ENCODE measurements at regions not wholly inside any gene's neighbourhood (a gene's known extent, or its start where the extent isn't known, plus 50 kb on each side); places are given as distances from the start of the nearest gene placed in this dataset.

- TF ChIP-seq, protein P1, sequence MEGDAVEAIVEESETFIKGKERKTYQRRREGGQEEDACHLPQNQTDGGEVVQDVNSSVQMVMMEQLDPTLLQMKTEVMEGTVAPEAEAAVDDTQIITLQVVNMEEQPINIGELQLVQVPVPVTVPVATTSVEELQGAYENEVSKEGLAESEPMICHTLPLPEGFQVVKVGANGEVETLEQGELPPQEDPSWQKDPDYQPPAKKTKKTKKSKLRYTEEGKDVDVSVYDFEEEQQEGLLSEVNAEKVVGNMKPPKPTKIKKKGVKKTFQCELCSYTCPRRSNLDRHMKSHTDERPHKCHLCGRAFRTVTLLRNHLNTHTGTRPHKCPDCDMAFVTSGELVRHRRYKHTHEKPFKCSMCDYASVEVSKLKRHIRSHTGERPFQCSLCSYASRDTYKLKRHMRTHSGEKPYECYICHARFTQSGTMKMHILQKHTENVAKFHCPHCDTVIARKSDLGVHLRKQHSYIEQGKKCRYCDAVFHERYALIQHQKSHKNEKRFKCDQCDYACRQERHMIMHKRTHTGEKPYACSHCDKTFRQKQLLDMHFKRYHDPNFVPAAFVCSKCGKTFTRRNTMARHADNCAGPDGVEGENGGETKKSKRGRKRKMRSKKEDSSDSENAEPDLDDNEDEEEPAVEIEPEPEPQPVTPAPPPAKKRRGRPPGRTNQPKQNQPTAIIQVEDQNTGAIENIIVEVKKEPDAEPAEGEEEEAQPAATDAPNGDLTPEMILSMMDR (conservative IDR thresholded peaks at IDR 0.05; ENCODE audit: low read length) = no peak
- no peak for DNase-seq (ENCODE audit: low read depth)
- no peak overlapping the region for H3K4me3 ChIP-seq (ENCODE audit: low read length)
Measured at GRCh38 chr3:110400315-110400714, 671.3 kb upstream of the NECTIN3 start.

- no peak for DNase-seq (ENCODE audit: low read depth)
- no peak overlapping the region for H3K4me3 ChIP-seq (ENCODE audit: low read length)
- TF ChIP-seq, protein P1 (conservative IDR thresholded peaks at IDR 0.05; ENCODE audit: low read length) = no peak
Measured at GRCh38 chr3:110405830-110406585, 665.6 kb upstream of the NECTIN3 start.

DNA sequence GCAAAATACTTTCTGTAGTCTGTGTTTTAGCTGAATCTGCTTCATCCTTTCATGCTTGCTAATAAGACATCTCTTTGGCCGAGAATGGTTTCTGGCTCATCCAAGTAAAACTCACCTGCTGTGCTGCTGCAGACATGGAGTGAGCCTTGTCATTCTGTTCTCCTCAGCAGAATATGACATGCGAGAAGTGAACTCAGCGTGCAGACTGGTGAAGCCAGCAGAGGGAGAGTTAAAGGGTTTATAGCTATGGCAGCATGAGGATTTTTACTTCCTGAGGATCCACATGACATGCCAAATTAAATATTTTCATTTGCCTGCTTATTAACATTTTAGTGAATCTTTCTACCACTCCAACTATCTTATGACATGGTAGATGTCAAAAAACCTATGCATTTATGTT is 658.4 kb upstream of the NECTIN3 start:
- TF ChIP-seq, protein P1 (conservative IDR thresholded peaks at IDR 0.05; ENCODE audit: low read length) = no peak
- DNase-seq (ENCODE audit: low read depth) = no peak
- no peak overlapping the region for H3K4me3 ChIP-seq (ENCODE audit: low read length)

DNA sequence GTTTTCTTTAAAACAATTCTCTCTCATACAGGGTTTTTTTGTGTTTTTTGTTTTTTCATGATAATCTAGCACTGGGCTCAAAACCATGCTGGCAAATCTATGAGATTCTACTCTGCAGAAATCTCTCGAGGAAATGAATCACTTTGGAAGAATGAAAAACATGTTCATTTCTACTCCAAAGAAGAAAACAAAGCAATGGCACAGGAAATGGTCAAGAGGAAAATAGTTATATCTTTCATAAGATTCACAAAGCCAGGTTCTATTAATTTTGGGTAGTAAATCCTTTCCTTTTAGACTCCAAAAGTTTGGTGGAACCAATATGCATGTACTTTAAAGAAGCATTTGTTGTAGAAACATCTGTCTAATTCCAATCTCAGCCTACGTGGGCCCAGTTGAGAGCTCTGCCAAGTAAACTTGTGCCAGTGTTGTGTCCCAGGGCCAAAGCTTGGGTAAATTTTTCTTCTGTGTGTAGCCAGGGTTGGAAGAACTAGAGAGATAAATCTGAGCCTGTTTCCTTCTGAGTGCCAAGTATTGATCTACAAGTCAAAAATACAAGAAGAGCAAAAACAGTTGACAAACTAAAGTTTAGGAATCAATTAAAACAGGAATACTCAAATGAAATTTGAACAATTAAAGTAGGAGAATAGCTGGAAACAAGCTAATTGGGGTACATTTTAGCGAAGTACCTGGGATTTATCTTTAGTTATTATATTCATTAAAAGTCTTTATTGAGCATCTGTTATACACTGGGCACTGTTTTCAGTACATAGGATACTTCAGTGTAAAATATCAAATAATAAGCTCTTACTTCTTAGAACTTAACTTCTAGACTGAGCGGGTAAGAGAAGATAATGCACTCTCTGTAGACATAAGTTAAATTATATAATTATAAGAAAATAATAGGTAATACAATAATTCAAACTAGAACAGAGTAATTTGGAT is 657.5 kb upstream of the NECTIN3 start:
- TF ChIP-seq, protein P1 (conservative IDR thresholded peaks at IDR 0.05; ENCODE audit: low read length) = no peak
- no peak overlapping the region for H3K4me3 ChIP-seq (ENCODE audit: low read length)
- peak; percentile 92 for DNase-seq (ENCODE audit: low read depth)

- peak; percentile 73 for DNase-seq (ENCODE audit: low read depth)
- no peak overlapping the region for H3K4me3 ChIP-seq (ENCODE audit: low read length)
- TF ChIP-seq, protein P1 (conservative IDR thresholded peaks at IDR 0.05; ENCODE audit: low read length) = no peak
Measured at GRCh38 chr3:110414855-110415254, 656.8 kb upstream of the NECTIN3 start.

DNA sequence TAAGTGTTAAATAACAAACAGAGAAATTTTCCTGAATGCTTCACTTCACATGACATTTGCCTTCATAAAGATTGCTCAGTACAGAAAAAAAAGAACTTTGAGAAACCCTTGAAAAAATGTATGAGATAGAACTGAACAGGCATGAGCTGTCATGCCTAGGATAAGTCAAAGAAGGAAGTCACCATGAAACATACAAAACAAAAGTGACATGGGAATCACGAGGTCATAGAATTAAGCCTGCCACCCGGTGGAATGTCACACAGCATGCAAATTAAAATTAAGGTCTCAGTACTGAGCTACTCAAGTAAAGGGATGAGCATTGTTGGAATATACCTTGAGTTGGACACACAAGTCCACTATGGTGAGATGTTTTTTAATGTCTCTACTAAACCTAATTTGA is 652.5 kb upstream of the NECTIN3 start:
- no peak overlapping the region for H3K4me3 ChIP-seq (ENCODE audit: low read length)
- no peak for DNase-seq (ENCODE audit: low read depth)
- TF ChIP-seq, protein P1 (conservative IDR thresholded peaks at IDR 0.05; ENCODE audit: low read length) = no peak
